Testis (tissue), 2 donors: ENCODE measurements at regions not wholly inside any gene's neighbourhood (a gene's known extent, or its start where the extent isn't known, plus 50 kb on each side); places are given as distances from the start of the nearest gene placed in this dataset.

Experiments
- DNase-seq: peaks from one replicate; pipeline ENCODE4 v3.0.0-alpha.2; 2019
- H3K27ac ChIP-seq, 2 donors: fragments of 200-600 bp; sonication (generic); one replicate each; pipeline ENCODE4 v1.5.1; 2019
- H3K27me3 ChIP-seq: fragments of 200-600 bp; sonication (generic); one replicate; pipeline ENCODE4 v1.5.1; 2019
- H3K36me3 ChIP-seq: fragments of 200-600 bp; sonication (generic); one replicate; pipeline ENCODE4 v1.5.1; 2017; ENCODE audit warnings: low read depth; ENCODE audit errors: missing control alignments
- H3K4me1 ChIP-seq: fragments of 200-600 bp; sonication (generic); one replicate; pipeline ENCODE4 v1.5.1; 2019
- H3K4me3 ChIP-seq, 2 donors: fragments of 200-600 bp; sonication (generic); one replicate each; pipeline ENCODE4 v1.5.1; 2017 to 2019
- H3K9me3 ChIP-seq: fragments of 200-600 bp; sonication (generic); one replicate; pipeline ENCODE4 v1.5.1; 2017
- CTCF ChIP-seq, 3 experiments: fragments of 450-650 bp in 2 of 3; fragments of 200-600 bp in 1 of 3; sonication (generic) in 1 of 3; IDR thresholded peaks; one replicate each; pipeline ENCODE4 v1.5.1; 2016 to 2019; ENCODE audit warnings: antibody characterized with exemption in 3 of 3, mild to moderate bottlenecking in 2 of 3, moderate library complexity in 1 of 3
- POLR2A ChIP-seq: fragments of 450-650 bp; IDR thresholded peaks from one replicate; pipeline ENCODE4 v1.6.1; 2017; ENCODE audit warnings: antibody characterized with exemption, mild to moderate bottlenecking, moderate library complexity
- WGBS, 2 donors: methylation state at CpG; one replicate each; pipeline ENCODE4 v1.1.5; 2018; 5-methylcytosine and 5-hydroxymethylcytosine counted together
- intact Hi-C: fragments of 100-400 bp; cut with DNase I; formaldehyde crosslinking; loops from one replicate; pipeline ENCODE4 v1.15.1; 2023; ENCODE audit warnings: low total_unique reads

GRCh38 chr1:181413195-181413815 lies 70.0 kb upstream of the CACNA1E start:
- peak overlapping the region; percentile 26 to 59 for H3K4me3 ChIP-seq
- H3K27me3 ChIP-seq, result no peaks in the 10 kb centered on the region
- H3K4me1 ChIP-seq, result peaks cover 15% of the 10 kb centered on the region
- H3K36me3 ChIP-seq, result no peaks in the 10 kb centered on the region
- DNase-seq, result no peak
- 69 to 72% methylated on average over 4 to 56 of the region's 56 CpGs for WGBS, 2 donors
- intact Hi-C loops, result no loop called here
- TF ChIP-seq POLR2A, result no peak
- no peak for TF ChIP-seq CTCF (IDR thresholded peaks at IDR 0.05)
- H3K27ac ChIP-seq, result peak overlapping the region; percentile 44 to 83
- no peaks in the 10 kb centered on the region for H3K9me3 ChIP-seq

DNA sequence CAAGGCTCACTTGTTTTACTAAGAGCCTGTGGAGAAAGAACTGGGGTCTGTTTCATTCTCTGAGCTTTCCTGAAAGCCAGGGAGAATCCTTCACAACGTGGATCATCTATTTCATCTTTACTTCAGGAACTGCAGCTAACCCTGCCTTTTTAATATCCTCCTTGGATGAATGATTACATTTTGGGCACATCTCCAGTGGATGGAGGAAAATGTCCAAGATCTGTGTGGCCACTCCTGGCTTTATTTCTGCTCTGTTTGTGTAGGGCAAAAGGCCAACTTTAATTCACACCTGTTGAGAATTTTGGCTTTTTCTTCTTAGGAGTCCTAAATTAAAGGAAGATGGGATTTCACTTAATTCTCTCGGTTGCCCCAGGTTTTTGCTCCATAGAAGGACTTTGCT lies 69.5 kb upstream of the CACNA1E start:
- Histone ChIP-seq H3K36me3 (no peaks in the 10 kb centered on the region), H3K27me3 (no peaks in the 10 kb centered on the region), H3K27ac (peak overlapping the region; percentile 36 to 83), H3K4me3 (peak overlapping the region in 1 of 2 donors; percentile 26), H3K9me3 (no peaks in the 10 kb centered on the region), H3K4me1 (peaks cover 15% of the 10 kb centered on the region)
- DNase-seq, result no peak
- WGBS, 2 donors, result 49 to 50% methylated on average over 2 of the region's 2 CpGs
- TF ChIP-seq POLR2A (no peak), CTCF (IDR thresholded peaks at IDR 0.05) (no peak)
- intact Hi-C loops, result no loop called here

DNA sequence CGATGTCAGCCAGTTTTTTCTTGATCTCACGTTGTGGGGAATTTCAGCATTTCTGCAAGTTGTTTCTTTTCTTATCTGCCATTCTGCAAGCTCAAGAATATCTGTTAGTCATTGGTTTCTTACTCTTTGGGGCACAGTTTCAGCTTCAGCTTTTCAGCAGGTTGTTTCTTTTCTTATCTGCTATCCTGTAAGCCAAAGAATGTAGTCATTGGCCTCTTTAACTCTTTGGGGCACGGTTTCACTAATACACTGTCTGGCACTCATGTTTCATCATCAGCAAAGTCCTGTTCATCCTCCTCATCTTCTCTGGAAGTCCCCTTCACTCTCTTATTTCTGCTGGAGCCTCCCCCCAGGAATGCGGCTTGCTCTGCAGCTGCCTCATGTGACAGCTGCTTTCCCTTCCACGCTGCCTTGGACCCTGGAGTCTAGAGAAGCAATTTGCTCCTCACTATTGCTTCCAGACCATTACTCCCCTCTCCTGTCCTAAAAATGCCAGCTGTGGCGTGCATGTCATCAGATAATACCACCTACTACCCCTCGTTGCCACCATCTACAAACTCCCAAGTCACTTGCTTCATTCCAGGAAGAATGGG lies 67.0 kb upstream of the CACNA1E start:
- Histone ChIP-seq H3K27ac (peak overlapping the region; percentile 73 to 83), H3K4me3 (no peak overlapping the region), H3K9me3 (no peaks in the 10 kb centered on the region), H3K27me3 (no peaks in the 10 kb centered on the region), H3K4me1 (peaks cover 15% of the 10 kb centered on the region), H3K36me3 (no peaks in the 10 kb centered on the region)
- peak; percentile 67 for DNase-seq
- TF ChIP-seq POLR2A, result no peak
- TF ChIP-seq CTCF (IDR thresholded peaks at IDR 0.05), result no peak
- intact Hi-C loops, result no loop called here
- WGBS, 2 donors, result 56 to 66% methylated on average over 7 of the region's 7 CpGs

GRCh38 chr1:181417915-181418314 lies 65.4 kb upstream of the CACNA1E start:
- TF ChIP-seq POLR2A, result no peak
- no peak for TF ChIP-seq CTCF (IDR thresholded peaks at IDR 0.05)
- Histone ChIP-seq H3K9me3 (no peaks in the 10 kb centered on the region), H3K4me3 (no peak overlapping the region), H3K27me3 (no peaks in the 10 kb centered on the region), H3K27ac (peak overlapping the region; percentile 68 to 73), H3K4me1 (peaks cover 11% of the 10 kb centered on the region), H3K36me3 (no peaks in the 10 kb centered on the region)
- DNase-seq, result no peak
- WGBS, 2 donors, result 85 to 90% methylated on average over 3 of the region's 3 CpGs
- intact Hi-C loops, result no loop called here
